GM18868 (cell line): ENCODE measurements at regions not wholly inside any gene's neighbourhood (a gene's known extent, or its start where the extent isn't known, plus 50 kb on each side); places are given as distances from the start of the nearest gene placed in this dataset.
"Not testable (repeated sequence)": the region's sequence is repeated elsewhere in the genome, so short reads cannot be mapped to it uniquely, and the experiment has no call there.

Experiments
- ATAC-seq: cut with Tn5 transposase; IDR thresholded peaks from one replicate; pipeline ENCODE4 v1.9.1; 2021; ENCODE audit warnings: mild to moderate bottlenecking, moderate library complexity; ENCODE audit not compliant: unreplicated experiment

DNA sequence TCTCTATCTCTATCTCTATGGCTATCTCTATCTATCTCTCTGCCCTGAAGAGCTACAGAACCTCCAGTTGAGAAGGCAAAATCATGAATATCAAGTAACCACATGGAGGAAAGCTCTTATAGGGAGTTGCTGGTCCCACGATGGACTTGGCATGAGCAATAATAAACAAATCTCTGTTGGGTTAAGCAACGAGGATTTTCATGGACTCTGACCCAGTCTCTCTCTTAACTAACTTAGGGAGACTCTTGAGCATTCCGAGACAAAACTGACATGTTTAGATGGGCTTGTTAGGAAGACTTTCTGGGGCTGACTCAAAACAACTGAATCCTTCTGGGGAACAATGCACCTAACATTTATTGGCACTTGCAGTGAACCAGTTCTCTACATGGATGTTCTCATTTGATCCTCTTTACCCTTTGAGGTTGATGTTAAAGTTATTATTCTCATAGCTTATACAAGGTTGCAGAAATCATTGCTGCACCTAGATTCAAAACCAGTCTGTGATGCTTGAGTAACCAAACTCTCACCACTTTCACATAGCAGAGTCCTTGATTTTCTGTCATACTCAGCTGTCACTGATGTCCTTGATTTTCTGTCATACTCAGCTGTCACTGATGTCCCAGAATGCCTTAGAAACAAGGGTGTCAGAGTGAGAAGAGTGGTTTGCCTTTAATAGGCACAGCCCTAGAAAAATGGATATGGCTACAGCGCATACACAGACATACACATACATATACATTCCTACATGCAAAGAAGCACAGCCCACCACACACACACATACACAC lies 354.6 kb upstream of the MAF start:
- no peak for ATAC-seq

DNA sequence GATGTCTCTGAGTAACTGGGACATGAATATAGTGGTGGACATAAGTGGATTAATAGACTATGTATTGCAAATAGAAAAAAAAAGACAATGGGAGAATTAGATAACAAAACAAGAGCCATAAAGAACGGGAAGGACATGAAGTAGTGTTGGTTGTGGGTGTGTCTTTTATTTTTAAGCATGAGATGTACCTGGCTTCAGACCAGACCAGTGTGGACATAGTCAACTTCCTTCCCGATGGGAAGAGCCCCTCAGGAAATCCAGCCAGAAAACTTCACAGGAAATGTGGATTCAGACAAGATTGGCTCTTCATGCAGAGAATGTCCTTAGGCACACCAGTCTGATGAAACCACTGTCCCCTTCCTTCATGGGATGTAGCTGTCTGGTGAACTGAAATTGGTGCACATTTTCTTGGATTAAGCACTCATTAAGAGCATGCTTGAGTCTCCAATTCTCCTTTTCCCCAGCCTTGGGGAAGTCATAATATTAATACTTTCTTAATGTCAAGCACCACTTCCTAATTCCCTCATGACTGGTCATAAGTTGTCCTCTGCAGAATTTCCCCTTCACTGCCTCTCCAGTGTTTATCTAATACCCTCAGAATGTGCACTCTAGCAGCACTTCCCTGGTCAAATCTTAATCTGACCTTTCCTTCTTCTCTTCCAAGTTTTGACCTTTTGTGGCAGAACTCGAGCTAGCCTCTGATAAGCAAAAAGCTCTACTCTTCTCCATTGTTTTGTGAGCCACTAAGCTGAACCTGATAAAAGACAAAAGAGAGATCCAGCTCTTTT lies 350.6 kb upstream of the MAF start:
- ATAC-seq: no peak

DNA sequence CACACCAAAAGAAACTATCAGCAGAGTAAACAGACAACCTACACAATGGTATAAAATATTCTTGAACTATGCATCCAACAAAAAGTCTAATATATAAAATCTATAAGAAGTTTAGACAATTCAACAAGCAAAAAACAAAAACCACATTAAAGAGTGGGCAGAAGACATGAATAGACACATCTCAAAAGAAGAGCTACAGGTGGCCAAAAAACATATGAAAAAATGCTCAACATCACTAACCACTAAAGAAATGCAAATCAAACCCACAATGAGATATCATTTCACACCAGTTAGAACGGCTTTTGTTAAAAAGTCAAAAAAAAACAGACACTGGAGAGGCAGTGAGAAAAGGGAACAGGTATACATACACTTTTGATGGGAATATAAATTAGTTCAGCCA lies 348.9 kb upstream of the MAF start:
- ATAC-seq: no peak

DNA sequence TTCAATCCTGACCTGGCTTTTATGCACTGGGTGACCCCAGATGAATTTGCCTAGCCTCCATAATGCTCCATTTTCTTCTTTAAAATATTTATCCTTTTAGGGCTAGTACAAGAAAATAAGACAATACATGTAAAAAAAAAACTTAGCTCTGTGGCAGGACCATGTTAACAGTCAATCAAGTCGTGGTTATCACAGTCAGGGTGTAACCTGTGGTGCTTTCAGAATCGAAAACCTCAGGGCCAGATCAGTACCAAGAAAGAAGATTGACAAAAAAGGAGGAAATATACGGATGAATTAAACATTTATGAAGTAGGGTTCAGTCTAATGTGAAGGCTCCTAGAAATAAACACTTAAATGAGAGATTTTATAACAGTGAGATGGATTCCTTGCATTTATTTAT lies 347.2 kb upstream of the MAF start:
- ATAC-seq: no peak

DNA sequence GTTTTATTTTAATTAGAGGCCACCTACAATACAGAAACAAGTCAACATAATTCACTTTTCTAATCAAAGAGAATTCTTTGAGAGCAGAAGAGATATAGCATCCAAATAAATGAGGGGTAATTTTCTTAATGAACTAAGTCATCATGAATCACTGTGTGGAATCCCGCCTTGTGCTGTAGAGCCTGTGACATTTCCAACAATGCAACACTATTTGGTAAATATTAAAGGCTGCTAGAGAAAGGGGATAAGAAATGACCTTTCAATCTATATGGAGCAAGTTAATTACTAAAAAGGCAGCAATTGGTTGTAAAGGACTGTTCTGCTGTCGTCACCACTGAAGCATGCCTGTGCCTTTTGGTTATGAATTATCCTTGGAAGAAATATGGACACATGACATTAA lies 345.7 kb upstream of the MAF start:
- ATAC-seq: no peak

DNA sequence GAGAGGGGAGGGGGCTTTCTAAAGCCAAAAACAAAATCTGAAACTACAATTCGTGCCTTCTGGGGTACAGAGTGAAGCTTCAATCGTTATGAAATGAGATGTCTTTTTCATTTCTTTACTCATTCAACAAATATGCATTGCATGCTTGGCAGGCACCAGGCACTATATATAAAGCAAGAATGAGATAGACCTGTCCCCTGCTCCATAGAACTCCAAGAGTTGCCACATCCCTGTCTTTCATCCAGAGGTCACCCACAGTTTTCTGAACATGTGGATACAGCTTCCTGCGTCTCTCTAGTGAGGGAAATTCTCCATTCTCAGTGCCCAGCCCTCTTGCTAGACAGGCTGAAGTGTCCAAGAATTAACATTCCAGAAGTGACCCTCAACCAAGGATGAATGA lies 343.2 kb upstream of the MAF start:
- no peak for ATAC-seq

DNA sequence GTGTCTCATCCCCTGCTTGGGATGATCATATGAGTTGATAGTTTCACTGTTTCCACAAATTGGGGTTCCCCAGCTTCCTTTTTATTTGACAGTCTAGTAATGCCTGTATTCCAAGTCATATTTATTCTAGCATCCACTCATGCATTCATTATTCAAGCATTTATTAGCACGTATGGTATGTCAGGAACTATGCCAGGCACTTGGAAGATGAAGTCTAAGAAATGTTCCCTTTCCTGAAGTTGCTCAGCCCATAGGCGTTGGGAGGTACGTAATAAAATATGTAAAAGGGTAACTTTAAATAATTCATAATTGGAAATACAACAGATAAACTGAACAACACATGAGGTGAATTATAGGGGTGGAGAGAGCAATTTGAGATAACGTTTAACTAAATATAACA lies 338.0 kb upstream of the MAF start:
- no peak for ATAC-seq

DNA sequence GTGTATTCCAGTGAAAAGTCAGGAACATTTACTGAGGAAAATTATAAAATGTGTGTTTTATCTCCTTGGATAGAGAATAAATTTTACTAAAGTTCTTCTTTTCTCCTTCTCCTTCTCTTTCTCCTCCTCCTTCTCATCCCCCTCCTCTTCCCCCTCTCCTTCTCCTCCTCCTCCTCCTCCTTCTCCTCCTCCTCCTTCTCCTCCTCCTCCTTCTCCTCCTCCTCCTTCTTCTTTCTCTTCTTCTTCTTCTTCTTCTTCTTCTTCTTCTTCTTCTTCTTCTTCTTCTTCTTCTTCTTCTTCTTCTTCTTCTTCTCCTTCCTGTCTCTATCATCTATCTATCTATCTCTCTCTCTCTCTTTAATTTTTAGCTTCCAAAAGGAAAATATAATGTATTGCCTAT lies 337.1 kb upstream of the MAF start:
- ATAC-seq: not testable (repeated sequence)

DNA sequence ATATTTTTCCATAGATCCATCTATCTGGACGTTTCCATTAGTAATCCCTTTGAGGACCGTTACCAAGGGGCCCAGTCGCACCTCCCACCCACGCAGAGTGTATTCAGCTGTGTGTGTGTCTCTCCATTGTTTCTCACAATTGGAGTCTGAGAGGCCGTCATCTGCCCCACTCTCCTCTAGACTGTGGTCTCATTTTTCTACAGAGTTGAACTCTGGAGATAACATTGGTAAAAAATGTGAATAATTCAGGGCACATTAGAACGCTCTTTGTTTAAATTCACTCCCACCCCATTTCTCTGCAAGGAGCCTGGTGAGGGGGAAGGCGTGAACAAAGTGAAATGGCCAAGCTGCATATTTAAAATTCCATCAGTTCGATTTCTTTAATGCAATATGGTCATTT lies 333.1 kb upstream of the MAF start:
- ATAC-seq: no peak

DNA sequence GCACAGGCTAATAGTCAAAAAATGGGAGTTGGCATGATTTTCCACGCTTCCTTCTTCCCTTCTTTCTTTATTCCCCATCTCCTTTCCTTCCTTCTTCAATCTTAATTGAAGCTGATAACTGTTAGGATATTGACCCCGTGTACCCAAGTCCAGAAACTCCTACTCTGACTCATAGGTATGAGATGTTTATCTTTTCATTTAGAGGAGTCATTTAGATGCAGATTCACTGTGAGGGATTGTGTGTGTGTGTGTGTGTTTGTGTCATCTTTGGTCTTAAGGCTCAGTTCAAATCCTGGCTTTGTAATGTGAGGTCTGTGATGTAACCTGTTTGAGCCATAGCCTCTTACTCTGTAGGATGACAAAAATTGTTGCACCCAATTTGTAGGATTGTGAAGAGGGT lies 332.0 kb upstream of the MAF start:
- ATAC-seq: no peak

DNA sequence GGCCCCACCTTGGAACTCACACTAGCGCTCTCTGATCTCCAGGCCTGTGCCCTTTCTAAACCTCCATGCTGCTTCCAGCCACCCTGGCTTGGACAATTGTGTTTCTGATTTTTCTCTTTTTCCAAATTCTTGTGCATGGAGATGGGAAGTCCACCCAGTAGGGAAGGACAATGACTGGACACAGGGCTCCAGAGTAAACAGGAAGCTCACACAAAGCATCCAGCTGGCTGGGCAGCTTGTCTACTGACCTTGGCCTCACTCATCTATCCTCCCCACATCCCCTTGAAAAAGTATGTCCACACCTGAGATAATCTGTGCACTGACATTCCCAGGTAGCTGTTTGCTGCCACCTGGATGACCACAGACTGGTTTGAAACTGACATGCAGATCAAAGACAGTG lies 331.2 kb upstream of the MAF start:
- ATAC-seq: no peak

DNA sequence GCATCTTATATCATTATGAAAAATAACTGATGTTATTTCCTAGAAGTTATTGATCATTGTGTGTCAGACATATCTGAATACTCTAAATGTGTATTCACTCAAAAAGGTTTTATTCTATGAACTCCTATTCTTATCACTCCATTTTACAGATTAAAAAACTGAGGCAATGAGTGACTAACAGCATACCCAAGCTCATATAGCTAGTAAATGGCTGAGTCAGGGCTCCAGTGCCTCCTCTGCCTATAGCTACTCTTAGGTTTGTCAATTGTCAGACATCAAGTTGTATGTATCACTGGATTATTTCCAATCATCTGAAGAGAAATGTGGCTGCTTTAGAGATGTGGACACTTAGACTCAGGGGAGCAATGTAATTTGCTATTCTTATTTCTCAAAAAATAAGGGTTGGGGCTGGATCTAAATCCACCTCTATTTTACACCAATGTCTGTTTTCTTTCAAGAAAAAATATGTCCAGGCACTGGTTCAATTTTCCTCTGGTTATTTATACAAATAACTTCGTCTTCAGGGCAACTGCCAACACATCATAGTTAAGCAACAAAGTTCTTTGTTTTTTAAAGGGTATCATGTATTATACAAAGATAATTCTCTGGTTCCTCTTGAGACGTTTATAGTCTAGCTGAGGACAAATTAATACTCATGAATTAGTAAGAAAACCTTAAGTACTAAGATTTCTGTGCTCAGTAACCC lies 328.9 kb upstream of the MAF start:
- no peak for ATAC-seq

DNA sequence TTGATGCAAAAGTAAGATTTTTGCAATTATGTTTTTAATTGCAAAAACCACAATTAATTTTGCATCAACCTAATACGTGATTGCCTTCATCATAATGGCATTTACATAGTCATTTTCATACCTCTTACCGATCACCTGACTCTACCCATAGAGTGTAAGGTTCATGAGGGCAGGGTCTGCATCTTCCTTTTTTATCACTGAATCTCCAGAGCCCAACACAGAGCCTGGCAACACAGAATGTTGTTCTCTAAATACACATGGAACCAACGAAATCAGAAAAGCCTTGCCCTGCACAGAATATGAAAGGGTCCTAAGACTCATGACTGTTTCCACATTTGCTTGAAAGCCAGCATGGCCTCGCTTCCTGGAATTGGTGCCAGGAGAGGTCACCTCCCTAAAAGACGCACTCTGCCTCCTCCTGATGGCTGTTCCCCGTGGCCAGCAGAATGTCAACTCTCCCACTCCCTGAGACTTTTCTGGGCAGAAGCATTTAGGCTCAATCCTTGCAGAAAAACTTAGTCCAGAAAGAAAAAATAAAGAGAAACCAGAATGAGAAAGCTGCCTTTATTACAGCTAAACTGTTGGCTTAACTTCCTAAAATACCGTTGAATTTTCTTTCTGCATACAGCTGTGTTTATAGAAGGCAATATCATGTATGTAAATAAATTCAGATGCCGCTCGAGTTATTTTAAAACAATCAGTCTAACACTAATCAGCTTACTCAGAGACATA lies 327.8 kb upstream of the MAF start:
- no peak for ATAC-seq

DNA sequence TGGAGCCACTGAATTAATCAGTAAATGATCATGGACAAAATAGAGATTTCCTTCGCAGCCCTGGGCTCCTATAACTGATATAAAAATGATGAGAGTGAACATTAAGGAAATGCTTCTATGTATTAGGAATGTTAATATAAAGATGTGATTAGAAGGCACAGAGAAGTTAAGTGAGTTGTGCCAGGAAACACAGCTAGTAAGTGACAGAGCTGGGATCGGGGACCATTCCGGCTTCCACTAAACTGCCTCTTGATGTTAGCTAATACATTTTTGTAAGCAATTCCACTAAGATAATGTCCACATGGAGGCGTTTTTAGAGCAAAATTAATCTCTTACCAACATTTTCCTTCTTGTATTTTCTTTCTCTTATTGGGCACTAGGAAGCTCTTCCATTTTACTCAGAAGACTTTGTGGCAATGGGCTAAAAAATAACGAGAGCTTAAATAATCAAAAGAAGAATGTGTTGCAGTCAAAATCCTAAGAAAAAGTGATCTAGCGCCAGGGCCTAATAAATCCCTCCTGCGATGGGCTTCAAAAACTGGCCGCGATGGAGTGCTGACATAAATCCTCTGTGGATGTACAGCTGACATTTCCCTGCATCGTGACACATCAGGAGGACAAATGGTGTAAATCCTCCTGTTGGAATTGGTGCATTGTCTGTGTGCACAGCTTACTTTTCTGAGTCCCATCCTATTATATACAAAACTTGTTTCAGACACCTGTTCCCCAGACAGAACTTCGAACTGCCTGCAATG lies 326.1 kb upstream of the MAF start:
- no peak for ATAC-seq

DNA sequence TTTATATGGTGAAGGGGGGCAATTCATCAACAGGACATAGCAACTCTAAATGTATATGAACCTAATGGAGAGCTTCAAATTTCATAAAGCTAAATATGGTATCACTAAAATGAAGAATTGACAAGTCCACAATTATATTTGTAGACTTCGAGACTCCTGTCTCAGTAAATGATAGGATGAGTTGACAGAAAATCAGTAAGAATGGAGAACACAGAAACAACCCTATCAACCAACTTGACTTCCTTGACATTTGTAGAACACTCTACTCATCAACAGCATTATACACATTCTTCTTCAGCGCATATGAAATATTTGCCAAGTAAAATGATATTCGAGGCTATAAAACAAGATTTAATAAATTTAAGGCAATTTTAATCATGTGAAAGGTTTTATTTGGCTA lies 322.9 kb upstream of the MAF start:
- no peak for ATAC-seq

DNA sequence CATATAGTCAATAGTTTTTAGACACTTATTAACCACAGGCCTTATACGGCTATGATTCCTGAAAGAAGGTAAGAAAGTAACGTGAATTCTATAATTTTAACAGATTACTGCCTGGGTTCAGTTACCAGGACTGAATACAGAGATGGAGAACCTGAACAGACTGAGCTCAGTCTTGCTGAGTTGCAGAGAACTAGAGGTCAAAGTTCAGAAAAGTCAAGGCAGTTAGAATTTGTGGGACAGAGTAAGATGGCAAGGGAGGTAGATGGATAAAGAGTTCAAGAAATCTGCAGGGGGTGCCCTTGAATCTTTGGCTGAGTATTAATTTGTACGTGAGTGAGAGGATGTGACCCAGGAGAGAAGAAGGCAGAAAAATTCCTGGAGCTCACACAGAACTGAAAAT lies 320.1 kb upstream of the MAF start:
- ATAC-seq: no peak

DNA sequence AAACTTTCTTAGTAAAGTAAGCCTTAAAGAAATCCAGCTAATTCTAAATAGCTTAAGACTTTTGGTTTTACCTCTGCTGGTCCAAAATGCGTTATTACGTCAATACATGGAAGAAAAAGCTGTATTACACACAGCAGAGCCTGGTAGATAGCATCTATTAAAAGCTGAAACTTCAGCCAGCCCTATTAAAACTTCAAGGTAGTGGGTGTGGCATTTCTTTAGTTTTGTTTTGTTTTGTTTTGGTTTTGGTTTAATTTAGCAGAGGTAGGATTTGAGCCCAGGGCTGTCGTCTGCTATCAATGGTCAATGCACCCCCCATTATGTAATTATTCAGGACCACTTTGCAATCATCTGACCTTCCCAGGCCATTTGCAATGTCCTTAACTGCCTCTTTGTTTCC lies 318.4 kb upstream of the MAF start:
- no peak for ATAC-seq

DNA sequence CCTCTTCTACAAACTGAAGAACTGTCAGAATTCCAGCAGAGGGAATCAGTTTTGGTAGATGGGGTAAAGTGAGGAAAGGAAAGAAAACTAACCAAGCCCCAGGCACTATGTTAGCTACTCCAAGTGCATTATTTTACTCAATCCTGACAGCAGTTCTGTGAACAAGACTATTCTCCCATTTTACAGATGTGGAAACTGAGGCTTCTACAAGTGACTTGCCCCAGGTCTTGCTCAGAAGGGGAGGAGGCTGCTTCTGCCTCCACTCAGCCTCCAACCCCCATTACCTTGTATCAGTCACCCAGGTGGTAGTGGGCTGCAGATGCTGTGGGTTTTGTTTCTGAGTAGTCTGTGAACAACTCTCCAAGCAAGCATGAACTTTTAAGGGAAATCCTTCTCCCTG lies 315.2 kb upstream of the MAF start:
- no peak for ATAC-seq

DNA sequence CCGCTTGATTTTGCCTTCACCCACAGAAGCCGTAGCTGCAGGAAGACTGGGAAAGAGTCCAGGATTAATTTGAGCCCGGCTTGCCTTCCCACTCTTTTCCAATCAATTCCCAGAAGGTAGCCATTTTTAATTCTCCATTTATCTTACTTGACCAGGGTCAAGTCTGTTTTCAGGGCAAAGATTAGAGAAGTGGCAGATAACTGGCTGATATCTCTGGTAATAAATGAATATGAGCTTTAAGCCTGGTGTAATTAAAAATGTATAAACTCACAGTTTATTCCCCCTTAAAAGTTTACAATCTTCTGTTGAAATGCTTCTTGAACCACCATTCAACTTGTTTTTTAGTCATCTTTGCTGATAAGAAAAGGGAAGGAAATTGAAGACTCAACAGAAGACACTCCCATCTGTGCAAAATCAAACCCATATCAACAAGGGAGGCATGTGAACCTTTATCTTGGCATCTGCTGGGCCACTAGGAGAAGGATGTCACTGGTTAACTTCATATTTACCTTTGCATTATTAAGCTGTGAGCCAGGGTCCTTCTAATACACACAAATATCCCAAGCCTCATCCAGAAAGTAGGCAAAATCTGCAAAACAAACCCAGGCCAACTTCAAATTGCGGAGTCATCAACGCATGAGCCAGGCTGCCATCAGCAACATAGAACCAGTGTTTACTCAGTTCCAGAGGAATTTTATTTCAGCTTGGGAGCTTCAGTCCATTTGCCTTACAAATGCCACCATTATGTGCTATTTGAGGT lies 314.6 kb upstream of the MAF start:
- ATAC-seq: no peak
